GM12878 (cell line): ENCODE measurements at regions not wholly inside any gene's neighbourhood (a gene's known extent, or its start where the extent isn't known, plus 50 kb on each side); places are given as distances from the start of the nearest gene placed in this dataset.
"Not testable (repeated sequence)": the region's sequence is repeated elsewhere in the genome, so short reads cannot be mapped to it uniquely, and the experiment has no call there.

Source experiments
- CHD4 ChIP-seq: fragments of 200-600 bp; sonication (generic); IDR thresholded peaks from 2 replicates; pipeline ENCODE4 v1.6.1; 2016; ENCODE audit warnings: mild to moderate bottlenecking
- FOXK2 ChIP-seq: fragments of 450-650 bp; IDR thresholded peaks from 2 replicates; pipeline ENCODE4 v1.6.1; 2017; ENCODE audit warnings: mild to moderate bottlenecking, moderate library complexity
- PML ChIP-seq: IDR thresholded peaks from 2 replicates; pipeline ENCODE4 v1.6.1; 2012; ENCODE audit warnings: low read length, inconsistent platforms
- ZNF207 ChIP-seq: fragments of 450-650 bp; IDR thresholded peaks from 2 replicates; pipeline ENCODE4 v1.6.1; 2014; ENCODE audit warnings: antibody characterized with exemption, mild to moderate bottlenecking, borderline replicate concordance
- TF ChIP-seq, protein P1 (sequence below), 3 experiments: IDR thresholded peaks in 2 of 3; conservative IDR thresholded peaks in 1 of 3; 2 replicates each; pipeline ENCODE4 v1.5.1; 2011; ENCODE audit warnings: low read depth in 3 of 3, low read length in 3 of 3, mild to moderate bottlenecking in 3 of 3, control low read depth in 2 of 3, moderate library complexity in 2 of 3, inconsistent platforms in 1 of 3, mixed read lengths in 1 of 3; ENCODE audit not compliant: control insufficient read depth in 2 of 3, insufficient read depth in 1 of 3; ENCODE audit errors: extremely low read depth in 1 of 3

DNA sequence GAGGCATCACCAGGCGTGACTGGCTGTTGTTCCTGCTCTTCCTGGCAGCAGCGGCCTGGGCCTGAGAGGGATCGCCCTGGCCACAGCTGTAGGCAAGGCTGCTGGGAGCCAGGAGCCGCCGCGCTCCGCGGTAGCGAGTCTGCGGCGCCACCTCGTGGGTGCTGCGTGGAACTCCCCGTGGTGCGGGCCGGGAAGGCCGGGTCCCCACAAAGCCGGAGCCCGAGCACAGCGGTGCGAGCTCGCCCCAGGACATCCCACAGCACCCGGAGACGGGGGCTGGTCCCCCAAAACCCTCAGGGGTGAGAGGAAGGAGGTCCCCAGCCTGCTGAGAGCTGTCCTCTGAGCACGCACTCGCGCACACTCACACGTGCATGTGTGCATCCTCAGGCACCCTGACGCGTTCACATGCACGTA lies 320.0 kb upstream of the PLGLB1 start:
- not testable (repeated sequence) for TF ChIP-seq FOXK2, PML, CHD4, ZNF207
- TF ChIP-seq, protein P1, sequence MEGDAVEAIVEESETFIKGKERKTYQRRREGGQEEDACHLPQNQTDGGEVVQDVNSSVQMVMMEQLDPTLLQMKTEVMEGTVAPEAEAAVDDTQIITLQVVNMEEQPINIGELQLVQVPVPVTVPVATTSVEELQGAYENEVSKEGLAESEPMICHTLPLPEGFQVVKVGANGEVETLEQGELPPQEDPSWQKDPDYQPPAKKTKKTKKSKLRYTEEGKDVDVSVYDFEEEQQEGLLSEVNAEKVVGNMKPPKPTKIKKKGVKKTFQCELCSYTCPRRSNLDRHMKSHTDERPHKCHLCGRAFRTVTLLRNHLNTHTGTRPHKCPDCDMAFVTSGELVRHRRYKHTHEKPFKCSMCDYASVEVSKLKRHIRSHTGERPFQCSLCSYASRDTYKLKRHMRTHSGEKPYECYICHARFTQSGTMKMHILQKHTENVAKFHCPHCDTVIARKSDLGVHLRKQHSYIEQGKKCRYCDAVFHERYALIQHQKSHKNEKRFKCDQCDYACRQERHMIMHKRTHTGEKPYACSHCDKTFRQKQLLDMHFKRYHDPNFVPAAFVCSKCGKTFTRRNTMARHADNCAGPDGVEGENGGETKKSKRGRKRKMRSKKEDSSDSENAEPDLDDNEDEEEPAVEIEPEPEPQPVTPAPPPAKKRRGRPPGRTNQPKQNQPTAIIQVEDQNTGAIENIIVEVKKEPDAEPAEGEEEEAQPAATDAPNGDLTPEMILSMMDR (IDR thresholded peaks at IDR 0.05 in 2 of 3, conservative IDR thresholded peaks at IDR 0.05 in 1 of 3; ENCODE audit: control insufficient read depth in 2 of 3, extremely low read depth in 1 of 3, insufficient read depth in 1 of 3, low read depth in 3 of 3, low read length in 3 of 3): peak; percentile 16 to 25 (median 22); a peak in 2 of 6 replicates
